ENCODE measurements at regions not wholly inside any gene's neighbourhood (a gene's known extent, or its start where the extent isn't known, plus 50 kb on each side); places are given as distances from the start of the nearest gene placed in this dataset.

DNA sequence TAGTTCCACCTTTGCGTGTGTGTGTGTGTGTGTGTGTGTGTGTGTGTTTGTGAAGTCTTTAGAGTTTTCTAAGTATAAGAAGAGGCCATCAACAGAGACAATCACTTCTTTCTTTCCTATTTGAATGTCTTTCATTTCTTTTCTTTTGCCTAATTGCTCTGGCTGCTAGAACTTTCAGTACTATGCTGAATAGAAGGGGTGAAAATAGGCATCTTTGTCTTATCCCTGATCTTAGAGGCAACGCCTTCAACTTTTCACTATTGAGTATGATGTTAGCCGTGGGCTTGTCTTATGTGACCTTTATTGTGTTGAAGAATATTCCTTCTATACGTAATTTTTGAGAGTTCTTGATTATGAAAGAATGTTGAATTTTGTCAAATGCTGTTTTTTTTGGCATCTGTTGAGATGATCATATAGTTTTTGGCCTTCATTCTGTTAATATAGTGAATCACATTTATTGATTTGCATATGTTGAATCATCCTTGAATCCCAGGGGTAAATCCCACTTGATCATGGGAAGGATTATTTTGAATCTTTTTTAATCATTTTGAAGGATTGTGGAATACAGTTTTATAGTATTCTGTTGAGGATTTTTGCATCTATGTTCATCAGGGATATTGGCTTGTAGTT, 134.8 kb upstream of the CD180 start:
- Histone ChIP-seq H4K8ac (replicated peaks; ENCODE audit: insufficient read length, low read depth, low read length) (no peak overlapping the region), H3K27ac (ENCODE audit: insufficient read length, low read depth, low read length) (no peak overlapping the region), H3K9me3 (ENCODE audit: control insufficient read depth, low read depth, low read length) (no peaks in the 10 kb centered on the region), H2AK5ac (ENCODE audit: insufficient read length, low read length) (no peak overlapping the region), H3T11ph (ENCODE audit: low read length) (no peak overlapping the region), H2AFZ (ENCODE audit: low read length) (no peak overlapping the region), H3K4ac (ENCODE audit: low read depth, low read length) (no peak overlapping the region), H4K20me1 (ENCODE audit: control insufficient read depth, insufficient read depth, insufficient read length) (no peaks in the 10 kb centered on the region), H3K9ac (ENCODE audit: extremely low read depth, insufficient read length, low read length) (no peak overlapping the region), H2BK15ac (ENCODE audit: low read depth, low read length) (no peak overlapping the region), H3K4me1 (ENCODE audit: insufficient read depth, low read length) (no peaks in the 10 kb centered on the region), H3K27me3 (ENCODE audit: insufficient read depth, low read length) (no peaks in the 10 kb centered on the region), H2BK12ac (ENCODE audit: insufficient read length, low read depth, low read length) (no peak overlapping the region), H4K91ac (ENCODE audit: insufficient read length, low read depth, low read length) (no peak overlapping the region), H2BK5ac (ENCODE audit: insufficient read length, low read length) (no peak overlapping the region), H3K4me2 (ENCODE audit: insufficient read depth, insufficient read length, low read length) (no peak overlapping the region), H3K56ac (ENCODE audit: insufficient read length, low read depth, low read length) (no peak overlapping the region), H3K23me2 (ENCODE audit: insufficient read length, low read depth, low read length, poor library complexity, severe bottlenecking) (no peaks in the 10 kb centered on the region), H2BK120ac (ENCODE audit: low read depth, low read length, poor library complexity, severe bottlenecking) (no peak overlapping the region), H3K79me2 (ENCODE audit: insufficient read depth, low read length) (no peaks in the 10 kb centered on the region), H3K23ac (ENCODE audit: insufficient read length, low read depth, low read length) (no peak overlapping the region), H3K18ac (ENCODE audit: insufficient read length, low read depth, low read length) (no peak overlapping the region), H2BK20ac (ENCODE audit: low read depth, low read length, poor library complexity, severe bottlenecking) (no peak overlapping the region), H3K79me1 (ENCODE audit: insufficient read depth, low read depth, low read length, poor library complexity, severe bottlenecking) (no peaks in the 10 kb centered on the region), H3K14ac (ENCODE audit: insufficient read depth, low read length) (no peak overlapping the region), H4K5ac (ENCODE audit: insufficient read length, low read depth, low read length) (no peak overlapping the region)
- Mint-ChIP-seq H3K4me3 (no peak overlapping the region), H3K4me1 (no peaks in the 10 kb centered on the region), H3K36me3 (ENCODE audit: insufficient read depth in 1 of 3, low read depth in 3 of 3) (peaks cover 0 to 18% (median 2%) of the 10 kb centered on the region in 3 experiments; a peak in 4 of 7 replicates), H3K9me3 (peaks cover 13 to 18% of the 10 kb centered on the region in 2 experiments; a peak in 4 of 5 replicates), H3K27me3 (ENCODE audit: low read depth) (no peaks in the 10 kb centered on the region), H3K27ac (no peak overlapping the region)
- DNase-seq = no peak
- TF ChIP-seq, protein P1, sequence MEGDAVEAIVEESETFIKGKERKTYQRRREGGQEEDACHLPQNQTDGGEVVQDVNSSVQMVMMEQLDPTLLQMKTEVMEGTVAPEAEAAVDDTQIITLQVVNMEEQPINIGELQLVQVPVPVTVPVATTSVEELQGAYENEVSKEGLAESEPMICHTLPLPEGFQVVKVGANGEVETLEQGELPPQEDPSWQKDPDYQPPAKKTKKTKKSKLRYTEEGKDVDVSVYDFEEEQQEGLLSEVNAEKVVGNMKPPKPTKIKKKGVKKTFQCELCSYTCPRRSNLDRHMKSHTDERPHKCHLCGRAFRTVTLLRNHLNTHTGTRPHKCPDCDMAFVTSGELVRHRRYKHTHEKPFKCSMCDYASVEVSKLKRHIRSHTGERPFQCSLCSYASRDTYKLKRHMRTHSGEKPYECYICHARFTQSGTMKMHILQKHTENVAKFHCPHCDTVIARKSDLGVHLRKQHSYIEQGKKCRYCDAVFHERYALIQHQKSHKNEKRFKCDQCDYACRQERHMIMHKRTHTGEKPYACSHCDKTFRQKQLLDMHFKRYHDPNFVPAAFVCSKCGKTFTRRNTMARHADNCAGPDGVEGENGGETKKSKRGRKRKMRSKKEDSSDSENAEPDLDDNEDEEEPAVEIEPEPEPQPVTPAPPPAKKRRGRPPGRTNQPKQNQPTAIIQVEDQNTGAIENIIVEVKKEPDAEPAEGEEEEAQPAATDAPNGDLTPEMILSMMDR (conservative IDR thresholded peaks at IDR 0.05) = no peak
- WGBS (ENCODE audit: extremely low coverage, insufficient read length, low lambda C conversion rate) = no CpG with 5 or more reads among the region's 4 CpGs
